Keratinocyte (primary cell): ENCODE measurements at regions not wholly inside any gene's neighbourhood (a gene's known extent, or its start where the extent isn't known, plus 50 kb on each side); places are given as distances from the start of the nearest gene placed in this dataset.

Source experiments
- DNase-seq: peaks from one replicate; pipeline ENCODE4 v3.0.0-alpha.2; 2011; ENCODE audit warnings: low read depth, missing footprints, low spot score
- FAIRE-seq: peaks from 2 replicates; lab custom pipeline; 2011; peaks lifted over from hg19 to GRCh38; lab: Jason Lieb, UNC
- H2AFZ ChIP-seq: 2 replicates; pipeline ENCODE4 v1.6.0; 2012; ENCODE audit warnings: low read length, control low read depth, inconsistent platforms; ENCODE audit not compliant: control insufficient read depth
- H3K27ac ChIP-seq: 2 replicates; pipeline ENCODE4 v1.5.1; 2011; ENCODE audit warnings: low read length; ENCODE audit not compliant: control insufficient read depth, insufficient read depth
- H3K27me3 ChIP-seq: 3 replicates; pipeline ENCODE4 v1.6.0; 2011; ENCODE audit warnings: low read length; ENCODE audit not compliant: control insufficient read depth, insufficient read depth; ENCODE audit errors: extremely low read depth
- H3K36me3 ChIP-seq, 2 experiments: 2 replicates in 1 of 2; 3 replicates in 1 of 2; pipeline ENCODE4 v1.5.1; 2011; ENCODE audit warnings: low read length in 2 of 2, mild to moderate bottlenecking in 1 of 2; ENCODE audit not compliant: control insufficient read depth in 2 of 2, insufficient read depth in 2 of 2; ENCODE audit errors: extremely low read depth in 1 of 2
- H3K4me1 ChIP-seq: 3 replicates; pipeline ENCODE4 v1.5.1; 2011; ENCODE audit warnings: low read length; ENCODE audit not compliant: control insufficient read depth, insufficient read depth; ENCODE audit errors: extremely low read depth
- H3K4me2 ChIP-seq: 3 replicates; pipeline ENCODE4 v1.6.0; 2011; ENCODE audit warnings: low read depth, low read length; ENCODE audit not compliant: control insufficient read depth, insufficient read depth; ENCODE audit errors: extremely low read depth
- H3K4me3 ChIP-seq, 3 experiments: fragments of 200-600 bp in 1 of 3; sonication (generic) in 1 of 3; 2 replicates in 2 of 3; 3 replicates in 1 of 3; pipeline ENCODE4 v1.5.1; 2011 to 2016; ENCODE audit warnings: low read length in 3 of 3, mild to moderate bottlenecking in 3 of 3, control low read depth in 2 of 3, inconsistent platforms in 1 of 3, low read depth in 1 of 3, mixed read lengths in 1 of 3, mixed run types in 1 of 3, moderate library complexity in 1 of 3; ENCODE audit not compliant: control insufficient read depth in 2 of 3, insufficient read depth in 2 of 3; ENCODE audit errors: extremely low read depth in 1 of 3
- H3K79me2 ChIP-seq: 2 replicates; pipeline ENCODE4 v1.6.0; 2012; ENCODE audit warnings: low read length; ENCODE audit not compliant: control insufficient read depth, insufficient read depth
- H3K9ac ChIP-seq: 3 replicates; pipeline ENCODE4 v1.6.0; 2011; ENCODE audit warnings: low read length; ENCODE audit not compliant: control insufficient read depth, insufficient read depth; ENCODE audit errors: extremely low read depth
- H3K9me1 ChIP-seq: 3 replicates; pipeline ENCODE4 v1.6.0; 2011; ENCODE audit warnings: low read length; ENCODE audit not compliant: control insufficient read depth, insufficient read depth; ENCODE audit errors: extremely low read depth
- H3K9me3 ChIP-seq: 2 replicates; pipeline ENCODE4 v1.5.1; 2012; ENCODE audit warnings: low read depth, low read length; ENCODE audit not compliant: control insufficient read depth
- H4K20me1 ChIP-seq: 3 replicates; pipeline ENCODE4 v1.6.0; 2011; ENCODE audit warnings: low read length; ENCODE audit not compliant: control insufficient read depth, insufficient read depth; ENCODE audit errors: extremely low read depth
- CTCF ChIP-seq, 3 experiments: IDR thresholded peaks in 1 of 3; conservative IDR thresholded peaks in 1 of 3; optimal IDR thresholded peaks in 1 of 3; 2 replicates in 2 of 3; 3 replicates in 1 of 3; pipeline versions ENCODE3 to v1.5.1; 2011; ENCODE audit warnings: low read length in 3 of 3, mild to moderate bottlenecking in 3 of 3, moderate library complexity in 2 of 3, control low read depth in 1 of 3, inconsistent platforms in 1 of 3; ENCODE audit not compliant: insufficient read depth in 2 of 3; ENCODE audit errors: extremely low read depth in 1 of 3
- EZH2 ChIP-seq: IDR thresholded peaks from one replicate; pipeline ENCODE4 v1.6.1; 2012; ENCODE audit warnings: inconsistent platforms, mild to moderate bottlenecking, low read length, moderate library complexity
- dilution Hi-C: fragments of 300-500 bp; cut with MboI; formaldehyde crosslinking; loops from one replicate; pipeline ENCODE4 v1.7.0; 2020; ENCODE audit warnings: low sequenced_read_pairs; ENCODE audit not compliant: extremely low pct_ligation_motif_present

DNA sequence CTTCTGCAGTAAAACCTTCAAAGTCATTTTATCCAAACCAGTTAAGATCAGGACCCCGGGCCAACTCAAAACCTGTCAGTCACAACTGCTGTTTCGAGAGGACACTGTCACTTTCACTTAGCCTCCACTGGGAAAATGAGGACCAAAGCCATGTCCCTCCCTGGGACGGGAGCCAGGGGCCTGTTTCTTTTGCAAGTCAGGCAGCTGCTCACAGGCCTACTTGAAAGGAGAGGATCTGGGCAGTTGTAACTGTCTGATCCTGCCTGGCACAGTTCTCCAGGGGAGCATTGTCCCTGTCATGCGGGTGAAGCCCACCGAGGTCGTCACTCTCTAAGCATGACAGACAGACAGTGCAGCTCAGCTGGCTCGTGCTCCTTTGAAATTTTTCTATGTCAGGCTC, 276.2 kb downstream of the NPIPA8 start:
- no peaks in the 10 kb centered on the region for H3K27me3 ChIP-seq
- no peaks in the 10 kb centered on the region for H3K36me3 ChIP-seq
- H3K79me2 ChIP-seq: no peaks in the 10 kb centered on the region
- TF ChIP-seq EZH2: no peak
- no peak for TF ChIP-seq CTCF (optimal IDR thresholded peaks at IDR 0.05 in 1 of 3, IDR thresholded peaks at IDR 0.05 in 1 of 3, conservative IDR thresholded peaks at IDR 0.05 in 1 of 3; ENCODE audit: extremely low read depth in 1 of 3, insufficient read depth in 2 of 3, low read length in 3 of 3)
- no peaks in the 10 kb centered on the region for H3K9me3 ChIP-seq
- FAIRE-seq: no peak
- no peaks in the 10 kb centered on the region for H4K20me1 ChIP-seq
- no peak overlapping the region for H3K9ac ChIP-seq
- no peak overlapping the region for H2AFZ ChIP-seq
- no peak overlapping the region for H3K4me3 ChIP-seq
- no peaks in the 10 kb centered on the region for H3K4me1 ChIP-seq
- dilution Hi-C loops: no loop called here
- H3K27ac ChIP-seq: no peak overlapping the region
- no peaks in the 10 kb centered on the region for H3K9me1 ChIP-seq
- no peak for DNase-seq
- no peak overlapping the region for H3K4me2 ChIP-seq

DNA sequence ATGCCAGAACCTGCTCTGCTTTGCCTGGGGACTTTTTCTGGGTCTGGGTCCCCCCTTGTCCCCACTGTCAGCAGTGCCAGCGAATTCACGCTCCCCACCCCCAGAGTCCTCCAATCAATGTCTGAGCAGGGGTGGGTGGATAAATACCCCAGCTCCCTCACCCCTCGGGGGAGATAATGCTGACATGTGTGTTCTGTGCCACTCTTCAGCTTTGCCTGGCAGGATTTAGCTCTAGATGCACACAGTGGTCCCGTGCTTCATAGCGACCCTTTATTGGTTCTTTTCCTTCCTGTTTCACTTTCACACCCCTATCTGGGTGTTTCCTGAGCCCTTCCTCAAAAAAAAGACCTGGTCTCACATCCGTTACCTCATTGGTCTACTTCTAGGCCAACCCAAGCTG, 277.0 kb downstream of the NPIPA8 start:
- no peak for FAIRE-seq
- no peak for DNase-seq
- H4K20me1 ChIP-seq: no peaks in the 10 kb centered on the region
- no peak overlapping the region for H3K4me2 ChIP-seq
- no peaks in the 10 kb centered on the region for H3K27me3 ChIP-seq
- H3K4me3 ChIP-seq: no peak overlapping the region
- H3K9me3 ChIP-seq: no peaks in the 10 kb centered on the region
- no peak overlapping the region for H2AFZ ChIP-seq
- no peaks in the 10 kb centered on the region for H3K36me3 ChIP-seq
- H3K9ac ChIP-seq: no peak overlapping the region
- H3K4me1 ChIP-seq: no peaks in the 10 kb centered on the region
- TF ChIP-seq CTCF (optimal IDR thresholded peaks at IDR 0.05 in 1 of 3, IDR thresholded peaks at IDR 0.05 in 1 of 3, conservative IDR thresholded peaks at IDR 0.05 in 1 of 3; ENCODE audit: extremely low read depth in 1 of 3, insufficient read depth in 2 of 3, low read length in 3 of 3): no peak
- no peak for TF ChIP-seq EZH2
- dilution Hi-C loops: no loop called here
- no peak overlapping the region for H3K27ac ChIP-seq
- H3K9me1 ChIP-seq: no peaks in the 10 kb centered on the region
- H3K79me2 ChIP-seq: no peaks in the 10 kb centered on the region
